PC-9 (cell line): ENCODE measurements at regions not wholly inside any gene's neighbourhood (a gene's known extent, or its start where the extent isn't known, plus 50 kb on each side); places are given as distances from the start of the nearest gene placed in this dataset.
A peak's percentile ranks its signal among the peaks of the same experiment; 100 is the strongest.

Experiments used
- BruUV-seq: library from RNA; stranded (reverse); fragments of 400-500 nt; replicated peaks from 2 replicates; lab custom pipeline; 2021; lab: Mats Ljungman, UMichigan
- CTCF ChIA-PET: fragments of 300-600 bp; sonication (Branson Sonifier 250); formaldehyde crosslinking; loops from one replicate; lab custom pipeline; 2022; ENCODE audit warnings: antibody characterized with exemption; lab: Charles Lee
- POLR2A ChIA-PET: fragments of 300-600 bp; sonication (Branson Sonifier 250); formaldehyde crosslinking; loops from one replicate; lab custom pipeline; 2022; ENCODE audit warnings: antibody characterized with exemption; ENCODE audit not compliant: unreplicated experiment; lab: Charles Lee
- DNase-seq, 2 experiments: peaks; one replicate each; pipeline versions ENCODE4 v3.0.0 to v3.0.0-alpha.2; 2015 to 2022; ENCODE audit warnings: mixed read lengths in 1 of 2
- H2AFZ ChIP-seq: fragments of 200-600 bp; sonication (generic); 2 replicates; pipeline ENCODE4 v1.8.1; 2017; ENCODE audit warnings: antibody characterized with exemption
- H3F3A ChIP-seq: fragments of 200-600 bp; sonication (generic); 2 replicates; pipeline ENCODE4 v1.8.1; 2017; ENCODE audit warnings: antibody characterized with exemption, mild to moderate bottlenecking, low read depth; ENCODE audit not compliant: insufficient read depth
- H3K27ac ChIP-seq: fragments of 200-600 bp; sonication (generic); 2 replicates; pipeline ENCODE4 v1.6.1; 2016; ENCODE audit warnings: mixed run types
- H3K27me3 ChIP-seq: fragments of 200-600 bp; sonication (generic); 2 replicates; pipeline ENCODE4 v1.6.1; 2016; ENCODE audit warnings: low read depth, mixed run types; ENCODE audit not compliant: insufficient read depth
- H3K36me3 ChIP-seq: fragments of 200-600 bp; sonication (generic); 2 replicates; pipeline ENCODE4 v1.6.1; 2016; ENCODE audit warnings: low read depth, mixed run types
- H3K4me1 ChIP-seq: fragments of 200-600 bp; sonication (generic); replicated peaks from 2 replicates; pipeline ENCODE4 v1.6.1; 2016; ENCODE audit warnings: mixed run types; ENCODE audit not compliant: insufficient read depth
- H3K4me2 ChIP-seq: fragments of 200-600 bp; sonication (generic); 2 replicates; pipeline ENCODE4 v1.6.1; 2017; ENCODE audit warnings: mixed run types
- H3K4me3 ChIP-seq: fragments of 200-600 bp; sonication (generic); 2 replicates; pipeline ENCODE4 v1.6.1; 2016; ENCODE audit warnings: mixed run types
- H3K79me2 ChIP-seq: fragments of 200-600 bp; sonication (generic); 2 replicates; pipeline ENCODE4 v1.6.1; 2017; ENCODE audit warnings: low read depth, mixed run types
- H3K9me2 ChIP-seq: fragments of 200-600 bp; sonication (generic); 2 replicates; pipeline ENCODE4 v1.8.1; 2017; ENCODE audit warnings: mild to moderate bottlenecking; ENCODE audit not compliant: insufficient read depth
- H3K9me3 ChIP-seq: fragments of 200-600 bp; sonication (generic); 2 replicates; pipeline ENCODE4 v1.8.1; 2016; ENCODE audit warnings: low read depth; ENCODE audit not compliant: insufficient read depth
- H4K20me1 ChIP-seq: fragments of 200-600 bp; sonication (generic); 2 replicates; pipeline ENCODE4 v1.8.1; 2017; ENCODE audit not compliant: insufficient read depth
- EZH2 ChIP-seq: fragments of 200-600 bp; sonication (generic); IDR thresholded peaks from 2 replicates; pipeline ENCODE4 v1.8.0; 2017; ENCODE audit warnings: antibody characterized with exemption, low read depth
- intact Hi-C: fragments of 100-400 bp; cut with micrococcal nuclease; formaldehyde crosslinking; loops from one replicate; pipeline ENCODE4 v1.10.0; 2022; ENCODE audit not compliant: unreplicated experiment
- TF ChIP-seq, protein P1 (sequence below): fragments of 200-600 bp; sonication (generic); conservative IDR thresholded peaks from 2 replicates; pipeline ENCODE4 v1.6.1; 2017; ENCODE audit warnings: mixed run types, antibody characterized with exemption, mild to moderate bottlenecking, moderate library complexity

DNA sequence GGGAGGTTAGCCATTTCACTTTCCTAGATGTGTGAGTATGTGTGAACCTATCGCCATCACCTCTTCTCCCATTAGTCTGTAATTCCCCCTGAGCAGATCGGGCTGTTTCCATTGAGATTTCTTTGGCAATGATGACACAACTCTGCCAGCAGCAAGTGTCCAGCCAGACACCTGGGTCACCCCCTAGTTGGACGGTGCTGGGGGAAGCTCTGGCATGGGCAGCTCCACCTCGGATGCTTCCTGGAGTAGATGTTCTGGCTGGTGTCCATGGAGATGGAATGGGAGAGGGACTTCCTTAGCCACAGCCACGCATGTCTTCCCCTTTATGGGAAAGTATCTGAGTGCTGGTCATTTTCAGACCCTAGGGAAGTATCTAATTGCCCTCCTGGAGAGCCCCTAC lies 247.9 kb upstream of the RPL38 start:
- ChIA-PET POLR2A (no interaction called here), CTCF (no interaction called here)
- TF ChIP-seq EZH2, result no peak
- TF ChIP-seq, protein P1, sequence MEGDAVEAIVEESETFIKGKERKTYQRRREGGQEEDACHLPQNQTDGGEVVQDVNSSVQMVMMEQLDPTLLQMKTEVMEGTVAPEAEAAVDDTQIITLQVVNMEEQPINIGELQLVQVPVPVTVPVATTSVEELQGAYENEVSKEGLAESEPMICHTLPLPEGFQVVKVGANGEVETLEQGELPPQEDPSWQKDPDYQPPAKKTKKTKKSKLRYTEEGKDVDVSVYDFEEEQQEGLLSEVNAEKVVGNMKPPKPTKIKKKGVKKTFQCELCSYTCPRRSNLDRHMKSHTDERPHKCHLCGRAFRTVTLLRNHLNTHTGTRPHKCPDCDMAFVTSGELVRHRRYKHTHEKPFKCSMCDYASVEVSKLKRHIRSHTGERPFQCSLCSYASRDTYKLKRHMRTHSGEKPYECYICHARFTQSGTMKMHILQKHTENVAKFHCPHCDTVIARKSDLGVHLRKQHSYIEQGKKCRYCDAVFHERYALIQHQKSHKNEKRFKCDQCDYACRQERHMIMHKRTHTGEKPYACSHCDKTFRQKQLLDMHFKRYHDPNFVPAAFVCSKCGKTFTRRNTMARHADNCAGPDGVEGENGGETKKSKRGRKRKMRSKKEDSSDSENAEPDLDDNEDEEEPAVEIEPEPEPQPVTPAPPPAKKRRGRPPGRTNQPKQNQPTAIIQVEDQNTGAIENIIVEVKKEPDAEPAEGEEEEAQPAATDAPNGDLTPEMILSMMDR, result no peak
- Histone ChIP-seq H3K27ac (no peak overlapping the region), H3K9me2 (no peaks in the 10 kb centered on the region), H3K27me3 (peaks cover 44% of the 10 kb centered on the region), H3K4me1 (no peaks in the 10 kb centered on the region), H3F3A (peaks cover 8% of the 10 kb centered on the region; the same call in 1 of the 2 replicates), H3K9me3 (no peaks in the 10 kb centered on the region), H3K79me2 (no peaks in the 10 kb centered on the region), H2AFZ (no peak overlapping the region), H3K4me2 (no peak overlapping the region), H4K20me1 (no peaks in the 10 kb centered on the region), H3K36me3 (no peaks in the 10 kb centered on the region), H3K4me3 (no peak overlapping the region)
- intact Hi-C loops, result no loop called here
- DNase-seq, result no peak
- no TSS peak for BruUV-seq

DNA sequence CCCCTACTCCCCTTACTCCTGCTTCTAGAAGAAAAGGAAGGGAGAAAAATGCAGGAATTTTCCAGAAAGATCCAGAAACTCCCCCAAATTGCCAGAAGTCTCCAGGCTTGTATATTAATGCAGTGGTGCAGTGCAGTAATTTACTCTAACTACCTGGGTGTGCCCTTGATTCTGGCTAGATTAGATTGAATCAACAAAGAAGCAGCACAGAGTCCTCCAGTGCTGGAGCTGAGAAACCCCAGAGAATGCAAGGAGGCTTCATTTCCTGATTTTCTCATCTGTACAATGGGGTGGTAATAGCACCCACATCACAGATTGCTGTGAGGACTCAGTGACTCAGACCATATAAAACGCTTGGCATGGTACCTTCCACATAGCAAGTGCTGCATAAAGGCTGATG lies 247.3 kb upstream of the RPL38 start:
- H3K9me2 ChIP-seq, result no peaks in the 10 kb centered on the region
- DNase-seq, result no peak
- no peaks in the 10 kb centered on the region for H4K20me1 ChIP-seq
- ChIA-PET CTCF (no interaction called here), POLR2A (no interaction called here)
- intact Hi-C loops, result no loop called here
- no peak overlapping the region for H2AFZ ChIP-seq
- H3K36me3 ChIP-seq, result no peaks in the 10 kb centered on the region
- peaks cover 39% of the 10 kb centered on the region for H3K27me3 ChIP-seq
- no peak for TF ChIP-seq EZH2
- TF ChIP-seq, protein P1, result no peak
- BruUV-seq, result no TSS peak
- H3K27ac ChIP-seq, result no peak overlapping the region
- no peaks in the 10 kb centered on the region for H3K4me1 ChIP-seq
- no peaks in the 10 kb centered on the region for H3K79me2 ChIP-seq
- H3K4me3 ChIP-seq, result no peak overlapping the region
- H3K4me2 ChIP-seq, result no peak overlapping the region
- H3K9me3 ChIP-seq, result no peaks in the 10 kb centered on the region
- peaks cover 8% of the 10 kb centered on the region; the same call in 1 of the 2 replicates for H3F3A ChIP-seq

DNA sequence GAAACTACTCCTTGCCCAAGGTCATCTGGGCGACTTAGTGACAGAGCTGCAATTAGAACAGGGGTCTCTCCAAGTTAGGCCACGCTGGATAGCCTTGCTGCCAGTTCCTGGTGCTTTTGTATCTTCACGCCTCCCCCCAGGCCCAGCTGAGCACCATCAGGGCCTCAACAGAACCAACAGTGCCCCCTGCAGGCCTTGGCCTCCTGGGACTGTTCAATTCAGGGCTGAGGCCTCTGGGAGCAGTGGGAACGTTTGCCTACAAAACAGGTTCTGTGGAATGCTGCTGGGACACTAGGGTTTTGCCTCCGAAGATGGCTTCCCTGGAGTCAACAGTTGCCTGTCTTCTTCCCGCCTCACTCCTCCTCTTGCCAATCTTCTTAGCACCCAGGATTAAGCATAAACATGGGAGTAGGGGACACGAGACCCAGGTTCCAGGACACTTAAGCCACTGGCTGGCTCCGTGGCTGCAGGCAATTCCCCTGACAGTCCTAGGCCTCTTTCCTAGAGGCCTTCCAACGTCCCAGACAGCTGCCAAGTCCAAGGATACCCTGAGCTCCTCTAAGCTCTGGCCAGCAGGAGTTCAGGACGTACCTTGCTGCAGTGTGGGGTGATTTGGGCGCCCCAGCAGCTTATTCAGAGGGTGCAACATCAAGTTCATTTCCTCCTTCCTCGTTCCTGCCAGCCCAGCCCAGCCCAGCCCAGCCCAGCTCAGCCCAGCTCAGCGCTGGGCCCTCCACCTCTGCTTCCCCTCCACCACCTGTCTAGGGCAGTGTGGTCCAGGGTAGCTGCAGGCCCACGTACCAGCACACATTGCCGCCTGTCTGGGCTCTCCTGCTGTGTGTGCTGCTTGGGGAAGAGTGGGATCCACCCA lies 246.6 kb upstream of the RPL38 start:
- no peak overlapping the region for H3K4me3 ChIP-seq
- no peak overlapping the region for H3K4me2 ChIP-seq
- ChIA-PET CTCF (no interaction called here), POLR2A (no interaction called here)
- no peak overlapping the region for H2AFZ ChIP-seq
- peaks cover 8% of the 10 kb centered on the region; the same call in 1 of the 2 replicates for H3F3A ChIP-seq
- no peaks in the 10 kb centered on the region for H4K20me1 ChIP-seq
- no peaks in the 10 kb centered on the region for H3K9me2 ChIP-seq
- H3K36me3 ChIP-seq, result no peaks in the 10 kb centered on the region
- H3K9me3 ChIP-seq, result no peaks in the 10 kb centered on the region
- BruUV-seq, result no TSS peak
- intact Hi-C loops, result no loop called here
- H3K27ac ChIP-seq, result no peak overlapping the region
- no peaks in the 10 kb centered on the region for H3K79me2 ChIP-seq
- TF ChIP-seq, protein P1, result peak; percentile 43; the same call in 1 of the 2 replicates
- no peak for TF ChIP-seq EZH2
- DNase-seq, result peak in 1 of 2 experiments; percentile 6
- H3K4me1 ChIP-seq, result no peaks in the 10 kb centered on the region
- H3K27me3 ChIP-seq, result peaks cover 35% of the 10 kb centered on the region
